HCT116 (cell line): ENCODE measurements at regions not wholly inside any gene's neighbourhood (a gene's known extent, or its start where the extent isn't known, plus 50 kb on each side); places are given as distances from the start of the nearest gene placed in this dataset.

Experiments used
- ATAC-seq: fragments of 200-7000 bp; cut with Tn5 transposase; 2 replicates; pipeline ENCODE4 v1.9.1; 2020; ENCODE audit warnings: mild to moderate bottlenecking, moderate library complexity
- BruUV-seq: library from RNA; stranded (reverse); fragments of 400-500 nt; replicated peaks from 2 replicates; lab custom pipeline; 2021; lab: Mats Ljungman, UMichigan
- CTCF ChIA-PET: fragments of 300-600 bp; sonication (Branson Sonifier 250); formaldehyde crosslinking; loops from one replicate; lab custom pipeline; 2021; ENCODE audit warnings: antibody characterized with exemption; lab: Charles Lee
- POLR2A ChIA-PET: fragments of 300-600, 350-600 bp; sonication (Branson Sonifier 250); formaldehyde crosslinking; loops from one replicate; lab custom pipeline; 2021; ENCODE audit warnings: antibody characterized with exemption; lab: Charles Lee
- RAD21 ChIA-PET, 2 experiments: fragments of 300-600 bp; sonication (Branson Sonifier 250); formaldehyde crosslinking; loops; one replicate each; lab custom pipeline; 2023; ENCODE audit warnings: low total read pairs in 2 of 2; ENCODE audit not compliant: uncharacterized antibody in 2 of 2, unreplicated experiment in 2 of 2, low non-redundant PET in 1 of 2; lab: Charles Lee
- DNase-seq: peaks from one replicate; pipeline ENCODE4 v3.0.0-alpha.2; 2010; ENCODE audit warnings: low read depth, low spot score
- H2AFZ ChIP-seq: fragments of 200-600 bp; shearing (Covaris generic), sonication (generic); 2 replicates; pipeline ENCODE4 v1.6.1; 2017; ENCODE audit warnings: low read depth, mixed run types, mixed read lengths, antibody characterized with exemption, low read length; ENCODE audit not compliant: poor library complexity, severe bottlenecking
- H3K27ac ChIP-seq: 2 replicates; pipeline ENCODE4 v1.5.1; 2012; ENCODE audit warnings: low read depth, low read length
- H3K27me3 ChIP-seq: fragments of 200-600 bp; sonication (generic); 2 replicates; pipeline ENCODE4 v1.6.1; 2016; ENCODE audit warnings: mixed run types, low read length, mixed read lengths; ENCODE audit not compliant: insufficient read depth
- H3K36me3 ChIP-seq, 2 experiments: fragments of 200-500 bp in 1 of 2; fragments of 200-600 bp in 1 of 2; sonication (Bioruptor generic) in 1 of 2; sonication (generic) in 1 of 2; 2 replicates each; pipeline versions ENCODE4 v1.5.1 to v1.6.1; 2014 to 2016; ENCODE audit warnings: low read length in 2 of 2, inconsistent platforms in 1 of 2, mixed read lengths in 1 of 2, mixed run types in 1 of 2; ENCODE audit not compliant: insufficient read depth in 2 of 2, control insufficient read depth in 1 of 2
- H3K4me1 ChIP-seq, 2 experiments: fragments of 200-600 bp in 1 of 2; sonication (generic) in 1 of 2; 2 replicates each; pipeline versions ENCODE4 v1.5.1 to v1.6.1; 2012 to 2017; ENCODE audit warnings: low read length in 2 of 2, inconsistent platforms in 1 of 2, mild to moderate bottlenecking in 1 of 2, mixed read lengths in 1 of 2, mixed run types in 1 of 2, moderate library complexity in 1 of 2; ENCODE audit not compliant: insufficient read depth in 2 of 2, control insufficient read depth in 1 of 2
- H3K4me2 ChIP-seq: fragments of 200-600 bp; sonication (generic); 2 replicates; pipeline ENCODE4 v1.6.1; 2017; ENCODE audit warnings: mixed run types, low read length, mixed read lengths
- H3K4me3 ChIP-seq, 2 experiments: fragments of 200-600 bp in 1 of 2; sonication (generic) in 1 of 2; replicated peaks in 1 of 2; 2 replicates each; pipeline ENCODE4 v1.5.1; 2011 to 2016; ENCODE audit warnings: low read length in 2 of 2, control low read depth in 1 of 2, low read depth in 1 of 2, mild to moderate bottlenecking in 1 of 2, mixed read lengths in 1 of 2, mixed run types in 1 of 2
- H3K79me2 ChIP-seq: fragments of 200-600 bp; sonication (generic); 2 replicates; pipeline ENCODE4 v1.6.1; 2017; ENCODE audit warnings: mild to moderate bottlenecking, mixed run types, low read length, moderate library complexity, mixed read lengths; ENCODE audit not compliant: insufficient read depth
- H3K9ac ChIP-seq: fragments of 200-600 bp; sonication (generic); 2 replicates; pipeline ENCODE4 v1.6.1; 2016; ENCODE audit warnings: low read length, mixed read lengths
- H3K9me2 ChIP-seq: fragments of 200-600 bp; sonication (generic), shearing (Covaris generic); 2 replicates; pipeline ENCODE4 v1.6.1; 2017; ENCODE audit warnings: mixed run types, mild to moderate bottlenecking, moderate library complexity; ENCODE audit not compliant: insufficient read depth
- H3K9me3 ChIP-seq, 2 experiments: fragments of 200-500 bp in 1 of 2; fragments of 200-600 bp in 1 of 2; sonication (Bioruptor generic) in 1 of 2; sonication (generic) in 1 of 2; 2 replicates each; pipeline ENCODE4 v1.6.1; 2014 to 2017; ENCODE audit warnings: low read length in 2 of 2, mixed read lengths in 2 of 2, inconsistent platforms in 1 of 2, low read depth in 1 of 2, mild to moderate bottlenecking in 1 of 2, mixed run types in 1 of 2, moderate library complexity in 1 of 2; ENCODE audit not compliant: control insufficient read depth in 1 of 2, insufficient read depth in 1 of 2
- H4K20me1 ChIP-seq: fragments of 200-600 bp; sonication (generic), shearing (Covaris generic); 2 replicates; pipeline ENCODE4 v1.6.1; 2017; ENCODE audit warnings: mixed run types, mild to moderate bottlenecking, moderate library complexity; ENCODE audit not compliant: insufficient read depth
- CBX3 ChIP-seq: IDR thresholded peaks from 2 replicates; pipeline ENCODE4 v1.6.1; 2012; ENCODE audit warnings: low read depth
- CEBPB ChIP-seq: IDR thresholded peaks from 2 replicates; pipeline ENCODE4 v1.6.1; 2012; ENCODE audit warnings: low read depth
- EZH2 ChIP-seq: fragments of 200-600 bp; sonication (generic); IDR thresholded peaks from 2 replicates; pipeline ENCODE4 v1.6.1; 2017; ENCODE audit warnings: antibody characterized with exemption, mixed run types
- EZH2phosphoT487 ChIP-seq: fragments of 200-600 bp; IDR thresholded peaks from 2 replicates; pipeline ENCODE4 v1.6.1; 2018; ENCODE audit warnings: antibody characterized with exemption, borderline replicate concordance
- POLR2AphosphoS5 ChIP-seq: IDR thresholded peaks from 2 replicates; pipeline ENCODE4 v1.6.1; 2011; ENCODE audit warnings: mild to moderate bottlenecking, low read depth, low read length, moderate library complexity
- RAD21 ChIP-seq: IDR thresholded peaks from 2 replicates; pipeline ENCODE4 v1.6.1; 2012; ENCODE audit warnings: low read depth, mild to moderate bottlenecking
- SIN3A ChIP-seq: IDR thresholded peaks from 2 replicates; pipeline ENCODE4 v1.6.1; 2012; ENCODE audit warnings: low read depth
- SP1 ChIP-seq: IDR thresholded peaks from 2 replicates; pipeline ENCODE4 v1.6.1; 2012; ENCODE audit warnings: low read depth
- SRF ChIP-seq: IDR thresholded peaks from 2 replicates; pipeline ENCODE4 v1.6.1; 2012; ENCODE audit warnings: low read depth
- ZFX ChIP-seq: fragments of 450-650 bp; IDR thresholded peaks from 2 replicates; pipeline ENCODE4 v1.6.1; 2017
- ZNF274 ChIP-seq: fragments of 200-500 bp; sonication (Bioruptor generic); IDR thresholded peaks from 2 replicates; pipeline ENCODE4 v1.6.1; 2014; ENCODE audit warnings: mild to moderate bottlenecking, low read depth, low read length, inconsistent platforms
- intact Hi-C: fragments of 100-400 bp; cut with micrococcal nuclease; formaldehyde crosslinking; loops from 2 replicates; pipeline ENCODE4 v1.10.0; 2022
- TF ChIP-seq, protein P1 (sequence below), 3 experiments: fragments of 200-600 bp in 1 of 3; sonication (generic) in 1 of 3; IDR thresholded peaks in 2 of 3; conservative IDR thresholded peaks in 1 of 3; 2 replicates each; pipeline ENCODE4 v1.5.1; 2012 to 2017; ENCODE audit warnings: low read depth in 2 of 3, low read length in 2 of 3, antibody characterized with exemption in 1 of 3, borderline replicate concordance in 1 of 3, control low read depth in 1 of 3, mild to moderate bottlenecking in 1 of 3, mixed read lengths in 1 of 3, mixed run types in 1 of 3, moderate library complexity in 1 of 3; ENCODE audit not compliant: insufficient read depth in 1 of 3
- TF ChIP-seq, protein P2 (sequence below): IDR thresholded peaks from 2 replicates; pipeline ENCODE4 v1.6.1; 2012
- TF ChIP-seq, protein P3 (sequence below): IDR thresholded peaks from 2 replicates; pipeline ENCODE4 v1.6.1; 2012; ENCODE audit warnings: low read depth
- TF ChIP-seq, protein P4 (sequence below): IDR thresholded peaks from 2 replicates; pipeline ENCODE4 v1.6.1; 2012

DNA sequence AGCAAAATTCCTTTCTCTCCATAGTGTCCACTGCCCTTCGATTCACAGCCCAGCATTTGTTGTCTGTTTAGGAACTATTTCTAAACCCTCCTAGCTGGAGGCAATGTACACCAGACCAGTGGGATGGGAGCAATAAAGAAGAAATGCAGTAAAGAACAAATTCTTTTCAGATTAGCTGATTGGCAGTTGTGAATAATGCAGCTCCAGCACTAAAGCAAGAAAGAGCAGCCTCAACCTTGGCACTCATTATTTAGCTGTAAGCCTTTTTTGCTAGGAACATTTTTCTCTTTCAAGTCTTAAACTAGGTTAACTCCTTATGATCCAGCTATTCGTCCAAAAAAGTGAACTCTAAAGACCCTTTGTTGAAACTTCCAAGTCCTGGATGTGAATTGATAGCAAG is 580.5 kb upstream of the STXBP6 start:
- ChIA-PET CTCF (no interaction called here), POLR2A (no interaction called here), RAD21 (no interaction called here)
- Histone ChIP-seq H3K9me2 (no peaks in the 10 kb centered on the region), H3K79me2 (no peaks in the 10 kb centered on the region), H2AFZ (no peak overlapping the region), H3K9me3 (peaks cover 25 to 40% of the 10 kb centered on the region in 2 experiments), H3K4me3 (no peak overlapping the region), H4K20me1 (no peaks in the 10 kb centered on the region), H3K4me1 (no peaks in the 10 kb centered on the region), H3K4me2 (no peak overlapping the region)
- intact Hi-C loops: no loop called here
- ATAC-seq (no peak), DNase-seq (no peak)
- BruUV-seq: no TSS peak
- TF ChIP-seq CEBPB: no peak
- TF ChIP-seq SIN3A: no peak
- TF ChIP-seq, protein P1, sequence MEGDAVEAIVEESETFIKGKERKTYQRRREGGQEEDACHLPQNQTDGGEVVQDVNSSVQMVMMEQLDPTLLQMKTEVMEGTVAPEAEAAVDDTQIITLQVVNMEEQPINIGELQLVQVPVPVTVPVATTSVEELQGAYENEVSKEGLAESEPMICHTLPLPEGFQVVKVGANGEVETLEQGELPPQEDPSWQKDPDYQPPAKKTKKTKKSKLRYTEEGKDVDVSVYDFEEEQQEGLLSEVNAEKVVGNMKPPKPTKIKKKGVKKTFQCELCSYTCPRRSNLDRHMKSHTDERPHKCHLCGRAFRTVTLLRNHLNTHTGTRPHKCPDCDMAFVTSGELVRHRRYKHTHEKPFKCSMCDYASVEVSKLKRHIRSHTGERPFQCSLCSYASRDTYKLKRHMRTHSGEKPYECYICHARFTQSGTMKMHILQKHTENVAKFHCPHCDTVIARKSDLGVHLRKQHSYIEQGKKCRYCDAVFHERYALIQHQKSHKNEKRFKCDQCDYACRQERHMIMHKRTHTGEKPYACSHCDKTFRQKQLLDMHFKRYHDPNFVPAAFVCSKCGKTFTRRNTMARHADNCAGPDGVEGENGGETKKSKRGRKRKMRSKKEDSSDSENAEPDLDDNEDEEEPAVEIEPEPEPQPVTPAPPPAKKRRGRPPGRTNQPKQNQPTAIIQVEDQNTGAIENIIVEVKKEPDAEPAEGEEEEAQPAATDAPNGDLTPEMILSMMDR (IDR thresholded peaks at IDR 0.05 in 2 of 3, conservative IDR thresholded peaks at IDR 0.05 in 1 of 3; ENCODE audit: borderline replicate concordance in 1 of 3, insufficient read depth in 1 of 3, low read depth in 2 of 3, low read length in 2 of 3): no peak
- TF ChIP-seq EZH2phosphoT487: no peak
- TF ChIP-seq, protein P2, sequence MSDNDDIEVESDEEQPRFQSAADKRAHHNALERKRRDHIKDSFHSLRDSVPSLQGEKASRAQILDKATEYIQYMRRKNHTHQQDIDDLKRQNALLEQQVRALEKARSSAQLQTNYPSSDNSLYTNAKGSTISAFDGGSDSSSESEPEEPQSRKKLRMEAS: no peak
- no peak for TF ChIP-seq ZNF274
- no peak for TF ChIP-seq CBX3
- TF ChIP-seq, all 23 proteins: peak for 0
- Histone ChIP-seq H3K9ac (no peak overlapping the region), H3K36me3 (no peaks in the 10 kb centered on the region), H3K27me3 (no peaks in the 10 kb centered on the region), H3K27ac (no peak overlapping the region)

DNA sequence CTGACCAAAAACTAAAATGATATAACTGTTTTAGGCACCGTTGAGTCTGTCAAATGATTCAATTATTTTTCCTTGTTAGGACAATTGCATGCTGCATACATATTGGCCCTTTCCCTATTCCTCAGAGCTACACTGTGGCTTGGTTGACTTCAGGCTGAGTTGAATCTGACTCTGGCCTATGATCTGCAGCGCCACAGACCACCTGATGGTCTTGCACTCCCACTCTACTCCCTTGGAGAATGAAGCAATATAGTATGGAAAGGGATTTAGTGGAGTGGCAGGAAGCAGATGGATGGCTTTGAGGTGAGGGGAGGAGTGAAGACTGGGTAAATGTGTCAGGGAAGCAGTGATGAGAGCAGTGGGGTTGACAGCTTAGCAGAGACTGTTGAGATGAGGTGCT is 579.0 kb upstream of the STXBP6 start:
- POLR2A ChIA-PET: no interaction called here
- Histone ChIP-seq H3K4me3 (no peak overlapping the region), H3K27ac (no peak overlapping the region), H3K4me1 (no peaks in the 10 kb centered on the region), H3K9ac (no peak overlapping the region), H4K20me1 (no peaks in the 10 kb centered on the region), H3K79me2 (no peaks in the 10 kb centered on the region), H3K4me2 (no peak overlapping the region), H2AFZ (no peak overlapping the region), H3K36me3 (no peaks in the 10 kb centered on the region), H3K9me3 (peaks cover 25 to 40% of the 10 kb centered on the region in 2 experiments; a peak in 3 of 4 replicates), H3K9me2 (no peaks in the 10 kb centered on the region), H3K27me3 (no peaks in the 10 kb centered on the region)
- RAD21 ChIA-PET: no interaction called here
- DNase-seq: no peak
- intact Hi-C loops: no loop called here
- TF ChIP-seq RAD21: no peak
- TF ChIP-seq ZNF274: no peak
- no peak for TF ChIP-seq SRF
- no peak for TF ChIP-seq SP1
- no peak for TF ChIP-seq ZFX
- TF ChIP-seq, protein P3, sequence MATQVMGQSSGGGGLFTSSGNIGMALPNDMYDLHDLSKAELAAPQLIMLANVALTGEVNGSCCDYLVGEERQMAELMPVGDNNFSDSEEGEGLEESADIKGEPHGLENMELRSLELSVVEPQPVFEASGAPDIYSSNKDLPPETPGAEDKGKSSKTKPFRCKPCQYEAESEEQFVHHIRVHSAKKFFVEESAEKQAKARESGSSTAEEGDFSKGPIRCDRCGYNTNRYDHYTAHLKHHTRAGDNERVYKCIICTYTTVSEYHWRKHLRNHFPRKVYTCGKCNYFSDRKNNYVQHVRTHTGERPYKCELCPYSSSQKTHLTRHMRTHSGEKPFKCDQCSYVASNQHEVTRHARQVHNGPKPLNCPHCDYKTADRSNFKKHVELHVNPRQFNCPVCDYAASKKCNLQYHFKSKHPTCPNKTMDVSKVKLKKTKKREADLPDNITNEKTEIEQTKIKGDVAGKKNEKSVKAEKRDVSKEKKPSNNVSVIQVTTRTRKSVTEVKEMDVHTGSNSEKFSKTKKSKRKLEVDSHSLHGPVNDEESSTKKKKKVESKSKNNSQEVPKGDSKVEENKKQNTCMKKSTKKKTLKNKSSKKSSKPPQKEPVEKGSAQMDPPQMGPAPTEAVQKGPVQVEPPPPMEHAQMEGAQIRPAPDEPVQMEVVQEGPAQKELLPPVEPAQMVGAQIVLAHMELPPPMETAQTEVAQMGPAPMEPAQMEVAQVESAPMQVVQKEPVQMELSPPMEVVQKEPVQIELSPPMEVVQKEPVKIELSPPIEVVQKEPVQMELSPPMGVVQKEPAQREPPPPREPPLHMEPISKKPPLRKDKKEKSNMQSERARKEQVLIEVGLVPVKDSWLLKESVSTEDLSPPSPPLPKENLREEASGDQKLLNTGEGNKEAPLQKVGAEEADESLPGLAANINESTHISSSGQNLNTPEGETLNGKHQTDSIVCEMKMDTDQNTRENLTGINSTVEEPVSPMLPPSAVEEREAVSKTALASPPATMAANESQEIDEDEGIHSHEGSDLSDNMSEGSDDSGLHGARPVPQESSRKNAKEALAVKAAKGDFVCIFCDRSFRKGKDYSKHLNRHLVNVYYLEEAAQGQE: no peak
- TF ChIP-seq POLR2AphosphoS5: no peak
- no peak for TF ChIP-seq CBX3
- TF ChIP-seq, protein P4, sequence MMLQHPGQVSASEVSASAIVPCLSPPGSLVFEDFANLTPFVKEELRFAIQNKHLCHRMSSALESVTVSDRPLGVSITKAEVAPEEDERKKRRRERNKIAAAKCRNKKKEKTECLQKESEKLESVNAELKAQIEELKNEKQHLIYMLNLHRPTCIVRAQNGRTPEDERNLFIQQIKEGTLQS: no peak
- no peak for TF ChIP-seq EZH2phosphoT487
- no peak for TF ChIP-seq EZH2
- TF ChIP-seq SIN3A: no peak
- ATAC-seq: no peak
- BruUV-seq: no TSS peak
- CTCF ChIA-PET: no interaction called here
